ENCODE measurements at regions not wholly inside any gene's neighbourhood (a gene's known extent, or its start where the extent isn't known, plus 50 kb on each side); places are given as distances from the start of the nearest gene placed in this dataset.

- no peak for TF ChIP-seq CTCF (IDR thresholded peaks at IDR 0.05)
Measured at GRCh38 chr2:58667137-58667774, 426.1 kb upstream of the FANCL start.

DNA sequence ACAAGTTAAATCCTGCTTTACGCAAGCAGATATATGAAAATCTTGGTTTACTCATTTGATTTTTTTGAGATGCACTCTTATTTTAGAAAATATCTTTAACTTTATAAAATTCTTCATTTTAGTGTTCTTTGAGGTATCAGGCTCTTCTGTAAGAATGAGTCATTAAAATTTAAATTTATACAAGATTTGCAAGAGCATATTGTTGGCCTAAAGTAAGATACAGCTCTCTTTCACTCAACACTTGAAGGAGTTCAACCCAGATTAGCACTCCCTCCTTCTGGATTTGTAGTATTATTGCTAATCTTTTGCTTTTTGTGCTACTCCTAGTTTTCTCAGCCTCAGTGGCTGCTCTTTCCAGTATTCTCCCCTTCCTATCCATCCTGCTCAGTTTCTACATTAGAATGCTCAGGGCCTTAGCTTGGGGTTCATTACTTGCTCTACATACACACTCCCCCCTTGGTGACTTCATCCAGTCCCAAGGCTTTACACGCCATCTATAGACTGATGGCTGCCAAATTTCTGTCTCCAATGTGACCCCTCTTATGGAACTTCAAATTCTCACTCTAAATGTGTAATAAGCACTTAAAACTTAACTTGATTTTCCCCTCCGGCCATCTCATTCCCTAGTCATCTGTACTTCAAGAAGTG lies 425.3 kb upstream of the FANCL start:
- ATAC-seq (no peak), DNase-seq (no peak)
- H3K27me3 ChIP-seq: peaks cover 0 to 3% (median 0%) of the 10 kb centered on the region in 7 donors
- H3K9me3 ChIP-seq: peaks cover 0 to 8% (median 0%) of the 10 kb centered on the region in 11 donors
- 89 to 91% methylated on average over 3 of the region's 3 CpGs for WGBS, 2 donors
- no peaks in the 10 kb centered on the region for H3K36me3 ChIP-seq
- no peaks in the 10 kb centered on the region for H3K4me1 ChIP-seq
- no peak overlapping the region for H3K4me3 ChIP-seq
- H3K27ac ChIP-seq: no peak overlapping the region
- intact Hi-C loops (cut with DNase I): no loop called here
- no peak for TF ChIP-seq CTCF (IDR thresholded peaks at IDR 0.05)

More at GRCh38 chr2:58667137-58667774, 426.1 kb upstream of the FANCL start:
- Histone ChIP-seq H3K36me3 (no peaks in the 10 kb centered on the region), H3K27ac (no peak overlapping the region), H3K4me3 (no peak overlapping the region), H3K27me3 (peaks cover 0 to 3% (median 0%) of the 10 kb centered on the region in 7 donors), H3K9me3 (peaks cover 0 to 8% (median 0%) of the 10 kb centered on the region in 11 donors), H3K4me1 (no peaks in the 10 kb centered on the region)
- WGBS, 2 donors: 69 to 84% methylated on average over 3 of the region's 3 CpGs
- DNase-seq (no peak), ATAC-seq (no peak)
- intact Hi-C loops (cut with DNase I): no loop called here

GRCh38 chr2:58665154-58665553 lies 424.0 kb upstream of the FANCL start:
- no peak for ATAC-seq
- no peak overlapping the region for H3K27ac ChIP-seq

More at GRCh38 chr2:58665154-58665553, 424.0 kb upstream of the FANCL start:
- H3K9me3 ChIP-seq: peaks cover 0 to 8% (median 0%) of the 10 kb centered on the region in 11 donors
- intact Hi-C loops (cut with DNase I): no loop called here
- H3K4me3 ChIP-seq: no peak overlapping the region
- DNase-seq: no peak
- 79 to 85% methylated on average over 3 of the region's 3 CpGs for WGBS, 2 donors
- no peak for TF ChIP-seq CTCF (IDR thresholded peaks at IDR 0.05)
- H3K4me1 ChIP-seq: no peaks in the 10 kb centered on the region
- peaks cover 0 to 3% (median 0%) of the 10 kb centered on the region in 7 donors for H3K27me3 ChIP-seq
- no peaks in the 10 kb centered on the region for H3K36me3 ChIP-seq

All from heart right ventricle (tissue), 16 donors.